SK-N-SH treated with all-trans-retinoic acid at 6 μM for 48 hours (cell line): ENCODE measurements at regions not wholly inside any gene's neighbourhood (a gene's known extent, or its start where the extent isn't known, plus 50 kb on each side); places are given as distances from the start of the nearest gene placed in this dataset.

Experiments used
- ATAC-seq: fragments of 200-7000 bp; cut with Tn5 transposase; 3 replicates; pipeline ENCODE4 v1.9.1; 2020; ENCODE audit warnings: mild to moderate bottlenecking, moderate library complexity
- ARNTL ChIP-seq: fragments of 450-650 bp; formaldehyde crosslinking; IDR thresholded peaks from 2 replicates; pipeline ENCODE4 v1.5.0; 2020; ENCODE audit warnings: low read depth, mild to moderate bottlenecking, moderate library complexity, borderline replicate concordance
- BACH2 ChIP-seq: fragments of 250-450 bp; sonication (Bioruptor Pico); IDR thresholded peaks from 2 replicates; pipeline ENCODE4 v1.9.0; 2021; ENCODE audit warnings: mild to moderate bottlenecking, borderline replicate concordance
- CREB5 ChIP-seq: fragments of 250-450 bp; sonication (Bioruptor Pico); IDR thresholded peaks from 2 replicates; pipeline ENCODE4 v1.5.1; 2020; ENCODE audit warnings: low read depth, mild to moderate bottlenecking, moderate library complexity
- CSDC2 ChIP-seq: fragments of 250-450 bp; sonication (Bioruptor Pico); IDR thresholded peaks from 2 replicates; pipeline ENCODE4 v1.5.0; 2020; ENCODE audit warnings: mild to moderate bottlenecking, moderate library complexity
- CSRNP3 ChIP-seq: fragments of 250-450 bp; sonication (Bioruptor Pico); IDR thresholded peaks from 2 replicates; pipeline ENCODE4 v1.5.1; 2021; ENCODE audit warnings: mild to moderate bottlenecking, moderate library complexity
- ESRRG ChIP-seq: fragments of 250-450 bp; sonication (Bioruptor Pico); IDR thresholded peaks from 2 replicates; pipeline ENCODE4 v1.6.1; 2021; ENCODE audit warnings: mild to moderate bottlenecking
- GLIS3 ChIP-seq: fragments of 250-450 bp; sonication (Bioruptor Pico); IDR thresholded peaks from 2 replicates; pipeline ENCODE4 v1.5.0; 2020; ENCODE audit warnings: mild to moderate bottlenecking, moderate library complexity
- ISL1 ChIP-seq: fragments of 250-450 bp; sonication (Bioruptor Pico); IDR thresholded peaks from 2 replicates; pipeline ENCODE4 v2.1.2; 2022; ENCODE audit warnings: mild to moderate bottlenecking, moderate library complexity
- OSR1 ChIP-seq: fragments of 250-450 bp; sonication (Bioruptor Pico); IDR thresholded peaks from 2 replicates; pipeline ENCODE4 v1.8.0; 2022; ENCODE audit warnings: moderate library complexity, mild to moderate bottlenecking, inconsistent platforms
- PPARA ChIP-seq: fragments of 250-450 bp; sonication (Bioruptor Pico); IDR thresholded peaks from 2 replicates; pipeline ENCODE4 v1.5.0; 2020; ENCODE audit warnings: mild to moderate bottlenecking, borderline replicate concordance
- RARB ChIP-seq: fragments of 250-450 bp; sonication (Bioruptor Pico); IDR thresholded peaks from 2 replicates; pipeline ENCODE4 v1.8.0; 2021; ENCODE audit warnings: mild to moderate bottlenecking, moderate library complexity
- SNAI2 ChIP-seq: fragments of 250-450 bp; sonication (Bioruptor Pico); IDR thresholded peaks from 2 replicates; pipeline ENCODE4 v1.5.0; 2020; ENCODE audit warnings: mild to moderate bottlenecking, moderate library complexity
- TCF4 ChIP-seq: fragments of 250-450 bp; sonication (Bioruptor Pico); IDR thresholded peaks from 2 replicates; pipeline ENCODE4 v1.8.0; 2021; ENCODE audit warnings: mild to moderate bottlenecking, moderate library complexity, borderline replicate concordance
- TOX ChIP-seq: fragments of 250-450 bp; sonication (Bioruptor Pico); IDR thresholded peaks from 2 replicates; pipeline ENCODE4 v1.8.0; 2021; ENCODE audit warnings: mild to moderate bottlenecking, moderate library complexity, borderline replicate concordance
- TSHZ2 ChIP-seq: fragments of 250-450 bp; sonication (Bioruptor Pico); IDR thresholded peaks from 2 replicates; pipeline ENCODE4 v1.5.0; 2020; ENCODE audit warnings: mild to moderate bottlenecking, moderate library complexity
- ZFP3 ChIP-seq: fragments of 250-450 bp; sonication (Bioruptor Pico); IDR thresholded peaks from 2 replicates; pipeline ENCODE4 v1.5.0; 2020; ENCODE audit warnings: mild to moderate bottlenecking, moderate library complexity
- ZFP30 ChIP-seq: fragments of 450-650 bp; formaldehyde crosslinking; IDR thresholded peaks from 2 replicates; pipeline ENCODE4 v1.5.0; 2022; ENCODE audit warnings: mild to moderate bottlenecking, moderate library complexity
- ZNF70 ChIP-seq: fragments of 450-650 bp; formaldehyde crosslinking; IDR thresholded peaks from 2 replicates; pipeline ENCODE4 v1.5.0; 2020; ENCODE audit warnings: mild to moderate bottlenecking, moderate library complexity
- ZNF8 ChIP-seq: fragments of 450-650 bp; formaldehyde crosslinking; IDR thresholded peaks from 2 replicates; pipeline ENCODE4 v1.5.0; 2020; ENCODE audit warnings: mild to moderate bottlenecking, moderate library complexity
- TF ChIP-seq, protein P1 (sequence below): fragments of 250-450 bp; sonication (Bioruptor Pico); IDR thresholded peaks from 2 replicates; pipeline ENCODE4 v1.8.0; 2021; ENCODE audit warnings: low read depth, mild to moderate bottlenecking, moderate library complexity, borderline replicate concordance

- ATAC-seq = no peak
- no peak for TF ChIP-seq PPARA
- TF ChIP-seq BACH2 (CRISPR knock-in tag) = no peak
- TF ChIP-seq TCF4 = no peak
- TF ChIP-seq ZNF8 = no peak
- no peak for TF ChIP-seq SNAI2 (CRISPR knock-in tag)
- no peak for TF ChIP-seq ZFP3 (CRISPR knock-in tag)
- TF ChIP-seq OSR1 (CRISPR knock-in tag) = no peak
- TF ChIP-seq CREB5 (CRISPR knock-in tag) = no peak
- TF ChIP-seq ESRRG (CRISPR knock-in tag) = no peak
- TF ChIP-seq TOX (CRISPR knock-in tag) = no peak
- TF ChIP-seq, all 23 proteins: peak for 0
Observed at GRCh38 chr22:22812031-22812905, 75.3 kb upstream of the IGLL5 start.

DNA sequence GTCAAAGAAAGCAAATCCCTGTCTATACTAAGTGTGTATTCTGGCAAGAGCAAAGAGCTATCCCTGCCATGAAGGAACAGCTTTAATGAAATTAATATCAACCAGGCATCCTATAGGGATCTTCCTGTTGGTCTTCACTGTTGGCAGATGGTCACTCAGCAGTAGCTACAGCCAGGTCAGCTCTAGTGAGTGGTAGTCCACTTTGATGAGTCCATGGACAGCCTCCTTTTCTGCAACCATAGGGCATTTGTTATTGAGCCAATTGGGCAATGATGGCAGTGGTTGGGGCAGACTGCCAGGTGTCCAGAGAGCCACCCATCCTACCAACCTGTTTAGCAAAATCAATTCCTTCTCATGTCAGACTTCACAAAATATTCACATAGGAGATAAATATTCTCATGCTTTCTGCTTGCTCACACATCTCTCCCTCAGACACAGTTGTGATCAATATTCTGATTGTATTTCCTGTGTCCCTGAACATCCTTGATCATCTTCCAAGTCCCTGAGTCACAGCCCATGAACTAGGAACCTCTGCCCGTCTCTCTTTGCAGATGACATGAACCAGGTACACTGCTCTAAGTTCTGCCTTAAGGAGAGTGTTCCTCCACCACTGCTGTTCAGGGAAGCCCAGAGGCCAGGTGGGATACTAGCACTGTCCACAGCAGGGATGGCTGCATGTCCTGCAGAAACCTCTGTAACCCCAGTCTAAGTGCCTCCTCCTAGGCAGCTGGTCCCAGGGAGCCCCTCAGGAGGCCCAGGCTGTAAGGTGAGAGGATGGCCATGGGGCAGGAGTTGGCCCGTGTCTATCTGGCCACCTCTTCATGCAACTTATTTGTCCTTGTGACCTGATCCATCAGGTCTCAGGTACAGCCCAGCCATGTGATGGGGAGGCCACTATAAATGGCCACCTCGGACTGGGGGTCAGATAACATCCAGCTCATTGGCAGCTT lies 74.2 kb upstream of the IGLL5 start:
- TF ChIP-seq CREB5 (CRISPR knock-in tag) = no peak
- no peak for TF ChIP-seq SNAI2 (CRISPR knock-in tag)
- ATAC-seq = no peak

- ATAC-seq = no peak
- no peak for TF ChIP-seq CSDC2 (CRISPR knock-in tag)
- TF ChIP-seq ISL1 = no peak
- TF ChIP-seq PPARA = no peak
- no peak for TF ChIP-seq GLIS3 (CRISPR knock-in tag)
- TF ChIP-seq ESRRG (CRISPR knock-in tag) = no peak
- TF ChIP-seq ZNF70 (CRISPR knock-in tag) = no peak
- no peak for TF ChIP-seq ZFP30 (CRISPR knock-in tag)
- no peak for TF ChIP-seq TSHZ2 (CRISPR knock-in tag)
- TF ChIP-seq CSRNP3 (CRISPR knock-in tag) = no peak
- no peak for TF ChIP-seq ARNTL (CRISPR knock-in tag)
- no peak for TF ChIP-seq ZNF8
- TF ChIP-seq OSR1 (CRISPR knock-in tag) = no peak
- TF ChIP-seq RARB = no peak
- TF ChIP-seq, protein P1, sequence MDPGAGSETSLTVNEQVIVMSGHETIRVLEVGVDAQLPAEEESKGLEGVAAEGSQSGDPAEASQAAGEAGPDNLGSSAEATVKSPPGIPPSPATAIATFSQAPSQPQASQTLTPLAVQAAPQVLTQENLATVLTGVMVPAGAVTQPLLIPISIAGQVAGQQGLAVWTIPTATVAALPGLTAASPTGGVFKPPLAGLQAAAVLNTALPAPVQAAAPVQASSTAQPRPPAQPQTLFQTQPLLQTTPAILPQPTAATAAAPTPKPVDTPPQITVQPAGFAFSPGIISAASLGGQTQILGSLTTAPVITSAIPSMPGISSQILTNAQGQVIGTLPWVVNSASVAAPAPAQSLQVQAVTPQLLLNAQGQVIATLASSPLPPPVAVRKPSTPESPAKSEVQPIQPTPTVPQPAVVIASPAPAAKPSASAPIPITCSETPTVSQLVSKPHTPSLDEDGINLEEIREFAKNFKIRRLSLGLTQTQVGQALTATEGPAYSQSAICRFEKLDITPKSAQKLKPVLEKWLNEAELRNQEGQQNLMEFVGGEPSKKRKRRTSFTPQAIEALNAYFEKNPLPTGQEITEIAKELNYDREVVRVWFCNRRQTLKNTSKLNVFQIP (CRISPR knock-in tag) = no peak
- TF ChIP-seq BACH2 (CRISPR knock-in tag) = no peak
- TF ChIP-seq ZFP3 (CRISPR knock-in tag) = no peak
Observed at GRCh38 chr22:22814666-22815396, 72.8 kb upstream of the IGLL5 start.
